Effector memory CD4-positive, alpha-beta T cell (primary cell): ENCODE measurements at regions not wholly inside any gene's neighbourhood (a gene's known extent, or its start where the extent isn't known, plus 50 kb on each side); places are given as distances from the start of the nearest gene placed in this dataset.

Experiments used
- DNase-seq, 3 donors: peaks; one replicate each; pipeline ENCODE4 v3.0.0-alpha.2; 2020
- H3K27ac ChIP-seq: 2 replicates; pipeline ENCODE4 v1.7.0; 2013; ENCODE audit warnings: mild to moderate bottlenecking, low read length, moderate library complexity; ENCODE audit not compliant: insufficient read depth, poor library complexity, severe bottlenecking
- H3K27me3 ChIP-seq: replicated peaks from 2 replicates; pipeline ENCODE4 v1.7.0; 2013; ENCODE audit warnings: mild to moderate bottlenecking, low read length; ENCODE audit not compliant: insufficient read depth, control insufficient read depth, poor library complexity, severe bottlenecking
- H3K36me3 ChIP-seq: 2 replicates; pipeline ENCODE4 v1.7.0; 2013; ENCODE audit warnings: mild to moderate bottlenecking, low read length, moderate library complexity; ENCODE audit not compliant: control insufficient read depth, insufficient read depth
- H3K4me1 ChIP-seq: 2 replicates; pipeline ENCODE4 v1.7.0; 2013; ENCODE audit warnings: low read length, mild to moderate bottlenecking; ENCODE audit not compliant: control insufficient read depth, insufficient read depth, poor library complexity, severe bottlenecking
- H3K4me3 ChIP-seq: 2 replicates; pipeline ENCODE4 v1.7.0; 2013; ENCODE audit warnings: low read length, low read depth, mild to moderate bottlenecking; ENCODE audit not compliant: insufficient read depth, poor library complexity, severe bottlenecking
- H3K9me3 ChIP-seq: 2 replicates; pipeline ENCODE4 v1.7.0; 2013; ENCODE audit warnings: mild to moderate bottlenecking, low read length, moderate library complexity; ENCODE audit not compliant: control insufficient read depth

DNA sequence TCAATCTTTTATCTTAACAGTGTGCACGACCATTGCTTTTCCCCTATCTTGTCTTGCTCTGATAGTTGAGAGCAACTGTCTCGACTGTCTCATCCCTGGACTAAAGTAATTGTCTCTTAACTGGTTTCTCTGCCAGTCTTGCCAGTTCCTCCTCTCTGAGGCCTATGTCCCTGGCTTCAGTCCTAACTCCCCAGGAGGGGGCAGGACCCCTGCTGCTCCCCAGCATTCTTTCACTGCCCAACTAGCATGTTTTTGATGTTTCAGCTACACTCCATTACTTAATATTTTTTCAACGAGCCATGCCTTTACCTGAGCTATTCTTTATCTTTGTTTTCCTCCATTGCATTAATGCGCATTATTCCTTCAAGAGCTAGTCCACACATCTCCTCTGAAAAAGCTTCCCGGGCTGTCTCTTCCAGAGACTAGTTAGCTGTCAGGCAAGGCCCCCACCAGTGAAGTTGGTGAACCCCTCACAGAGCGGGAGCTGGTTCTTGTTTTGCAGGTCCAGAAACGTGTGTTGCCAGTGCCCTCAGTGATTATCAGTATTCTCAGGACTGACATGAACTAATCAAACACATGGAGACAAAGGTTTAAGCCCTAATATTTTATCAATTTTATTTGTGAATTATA lies 291.7 kb upstream of the KCNN2 start:
- Histone ChIP-seq H3K27me3 (no peaks in the 10 kb centered on the region), H3K9me3 (no peaks in the 10 kb centered on the region), H3K36me3 (no peaks in the 10 kb centered on the region), H3K4me1 (no peaks in the 10 kb centered on the region), H3K27ac (no peak overlapping the region), H3K4me3 (no peak overlapping the region)
- no peak for DNase-seq

DNA sequence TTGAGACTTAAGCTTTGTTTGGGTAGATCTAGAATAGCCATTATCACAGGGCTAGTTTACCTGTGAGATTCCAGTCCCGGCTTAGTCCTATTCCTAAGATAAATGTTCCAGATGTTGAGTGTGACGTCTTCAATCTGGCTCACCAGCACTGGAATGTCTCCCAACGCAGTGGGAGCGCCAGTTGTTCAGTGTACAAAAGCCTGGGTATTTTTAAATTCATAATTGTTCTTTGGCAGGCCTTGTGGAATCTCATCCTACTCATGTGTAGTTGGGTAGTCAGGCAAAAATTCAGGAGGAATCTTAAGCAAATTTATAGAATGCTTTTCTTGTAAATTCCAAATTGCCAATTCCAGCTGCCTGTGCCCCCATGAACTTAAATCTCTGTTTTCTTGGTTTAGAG lies 272.6 kb upstream of the KCNN2 start:
- DNase-seq: no peak
- no peaks in the 10 kb centered on the region for H3K9me3 ChIP-seq
- no peaks in the 10 kb centered on the region for H3K36me3 ChIP-seq
- H3K4me3 ChIP-seq: no peak overlapping the region
- no peaks in the 10 kb centered on the region for H3K4me1 ChIP-seq
- H3K27me3 ChIP-seq: no peaks in the 10 kb centered on the region
- H3K27ac ChIP-seq: no peak overlapping the region

DNA sequence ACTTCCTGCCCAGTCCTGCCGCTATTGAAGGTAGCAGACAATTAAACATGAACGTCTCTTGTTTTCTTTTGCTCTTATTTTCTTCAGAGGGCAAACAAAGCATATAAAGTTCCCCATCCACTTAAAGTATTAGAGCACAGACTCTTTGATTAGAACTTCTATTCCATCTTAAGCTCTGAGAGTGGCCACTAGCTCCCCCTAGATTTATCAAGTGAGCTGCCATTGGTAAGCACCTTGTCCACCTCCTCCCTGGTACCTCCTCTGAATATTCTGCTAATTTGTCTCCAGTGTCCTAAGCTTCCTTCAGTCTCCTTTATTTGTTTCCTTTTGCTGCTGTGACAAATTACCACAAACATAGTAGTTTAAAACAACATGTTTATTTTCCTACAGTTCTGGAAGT lies 264.3 kb upstream of the KCNN2 start:
- no peaks in the 10 kb centered on the region for H3K27me3 ChIP-seq
- H3K9me3 ChIP-seq: no peaks in the 10 kb centered on the region
- no peak overlapping the region for H3K4me3 ChIP-seq

GRCh38 chr5:114099161-114099560 lies 262.7 kb upstream of the KCNN2 start:
- no peaks in the 10 kb centered on the region for H3K9me3 ChIP-seq
- H3K4me1 ChIP-seq: no peaks in the 10 kb centered on the region

More for the DNA sequence above, 264.3 kb upstream of the KCNN2 start:
- H3K4me1 ChIP-seq: no peaks in the 10 kb centered on the region
- no peak for DNase-seq
- no peaks in the 10 kb centered on the region for H3K36me3 ChIP-seq
- no peak overlapping the region for H3K27ac ChIP-seq

GRCh38 chr5:114101153-114101552 lies 260.7 kb upstream of the KCNN2 start:
- Histone ChIP-seq H3K27ac (no peak overlapping the region), H3K36me3 (no peaks in the 10 kb centered on the region), H3K27me3 (no peaks in the 10 kb centered on the region), H3K9me3 (no peaks in the 10 kb centered on the region), H3K4me1 (no peaks in the 10 kb centered on the region), H3K4me3 (no peak overlapping the region)
- DNase-seq: no peak

More at GRCh38 chr5:114099161-114099560, 262.7 kb upstream of the KCNN2 start:
- H3K4me3 ChIP-seq: no peak overlapping the region
- no peak for DNase-seq
- H3K27me3 ChIP-seq: no peaks in the 10 kb centered on the region
- H3K27ac ChIP-seq: no peak overlapping the region
- H3K36me3 ChIP-seq: no peaks in the 10 kb centered on the region

- no peak overlapping the region for H3K4me3 ChIP-seq
- H3K36me3 ChIP-seq: no peaks in the 10 kb centered on the region
- H3K27me3 ChIP-seq: no peaks in the 10 kb centered on the region
- H3K9me3 ChIP-seq: no peaks in the 10 kb centered on the region
- H3K4me1 ChIP-seq: no peaks in the 10 kb centered on the region
- no peak overlapping the region for H3K27ac ChIP-seq
- no peak for DNase-seq
These were observed 248.3 kb upstream of the KCNN2 start for GRCh38 chr5:114113604-114114003.

GRCh38 chr5:114116981-114117380 lies 244.9 kb upstream of the KCNN2 start:
- Histone ChIP-seq H3K4me1 (no peaks in the 10 kb centered on the region), H3K27me3 (no peaks in the 10 kb centered on the region), H3K9me3 (no peaks in the 10 kb centered on the region), H3K4me3 (no peak overlapping the region), H3K36me3 (no peaks in the 10 kb centered on the region), H3K27ac (no peak overlapping the region)
- DNase-seq: no peak

- Histone ChIP-seq H3K27me3 (no peaks in the 10 kb centered on the region), H3K36me3 (no peaks in the 10 kb centered on the region), H3K27ac (no peak overlapping the region), H3K9me3 (no peaks in the 10 kb centered on the region), H3K4me3 (no peak overlapping the region), H3K4me1 (no peaks in the 10 kb centered on the region)
- DNase-seq: no peak
These were observed 243.4 kb upstream of the KCNN2 start for GRCh38 chr5:114118511-114118910.

- Histone ChIP-seq H3K4me1 (no peaks in the 10 kb centered on the region), H3K27me3 (no peaks in the 10 kb centered on the region), H3K36me3 (no peaks in the 10 kb centered on the region), H3K27ac (no peak overlapping the region), H3K9me3 (no peaks in the 10 kb centered on the region), H3K4me3 (no peak overlapping the region)
- DNase-seq: no peak
These were observed 241.7 kb upstream of the KCNN2 start for GRCh38 chr5:114120166-114120565.

- Histone ChIP-seq H3K36me3 (no peaks in the 10 kb centered on the region), H3K27me3 (no peaks in the 10 kb centered on the region), H3K27ac (no peak overlapping the region), H3K4me1 (no peaks in the 10 kb centered on the region), H3K4me3 (no peak overlapping the region), H3K9me3 (no peaks in the 10 kb centered on the region)
- no peak for DNase-seq
These were observed 239.0 kb upstream of the KCNN2 start for GRCh38 chr5:114122852-114123251.
